ENCODE measurements at regions not wholly inside any gene's neighbourhood (a gene's known extent, or its start where the extent isn't known, plus 50 kb on each side); places are given as distances from the start of the nearest gene placed in this dataset.

- TF ChIP-seq CTCF (IDR thresholded peaks at IDR 0.05), result no peak
- TF ChIP-seq POLR2A (IDR thresholded peaks at IDR 0.05), result no peak
Observed at GRCh38 chr2:45288532-45289417, 279.5 kb upstream of the SIX2 start.

Data from esophagus squamous epithelium (tissue), 4 donors.